IPS-NIHi7 (cell line): ENCODE measurements at regions not wholly inside any gene's neighbourhood (a gene's known extent, or its start where the extent isn't known, plus 50 kb on each side); places are given as distances from the start of the nearest gene placed in this dataset.
A peak's percentile ranks its signal among the peaks of the same experiment; 100 is the strongest.

Experiments
- DNase-seq: peaks from one replicate; pipeline ENCODE4 v3.0.0; 2012; ENCODE audit warnings: mixed read lengths; ENCODE audit errors: extremely low spot score

GRCh38 chr15:69947394-69947793, 150.3 kb downstream of the TLE3 start:
- no peak for DNase-seq

GRCh38 chr15:69949485-69949884, 148.2 kb downstream of the TLE3 start:
- DNase-seq: no peak

GRCh38 chr15:69951256-69951897, 146.3 kb downstream of the TLE3 start:
- no peak for DNase-seq

GRCh38 chr15:69951898-69952555, 145.7 kb downstream of the TLE3 start:
- no peak for DNase-seq

GRCh38 chr15:69953051-69953450, 144.7 kb downstream of the TLE3 start:
- DNase-seq: no peak

- no peak for DNase-seq
These were observed 143.9 kb downstream of the TLE3 start for GRCh38 chr15:69953816-69954215.

- DNase-seq: no peak
These were observed 143.1 kb downstream of the TLE3 start for GRCh38 chr15:69954666-69955065.

- no peak for DNase-seq
These were observed 142.3 kb downstream of the TLE3 start for GRCh38 chr15:69955240-69955894.

GRCh38 chr15:69956417-69956816, 141.3 kb downstream of the TLE3 start:
- DNase-seq: no peak

- DNase-seq: no peak
These were observed 140.5 kb downstream of the TLE3 start for GRCh38 chr15:69957175-69957574.

- DNase-seq: peak; percentile 55
These were observed 139.1 kb downstream of the TLE3 start for GRCh38 chr15:69958496-69959084.

- no peak for DNase-seq
These were observed 135.2 kb downstream of the TLE3 start for GRCh38 chr15:69962561-69962960.

GRCh38 chr15:69963385-69963784, 134.3 kb downstream of the TLE3 start:
- no peak for DNase-seq

GRCh38 chr15:69971771-69972170, 125.9 kb downstream of the TLE3 start:
- no peak for DNase-seq

GRCh38 chr15:69972436-69972835, 125.3 kb downstream of the TLE3 start:
- no peak for DNase-seq

- DNase-seq: peak; percentile 84
These were observed 124.5 kb downstream of the TLE3 start for GRCh38 chr15:69973102-69973714.

GRCh38 chr15:69973880-69974279, 123.8 kb downstream of the TLE3 start:
- no peak for DNase-seq

GRCh38 chr15:69974321-69974720, 123.4 kb downstream of the TLE3 start:
- DNase-seq: no peak

GRCh38 chr15:69976366-69976994, 121.2 kb downstream of the TLE3 start:
- DNase-seq: peak; percentile 74

GRCh38 chr15:69978603-69979002, 119.1 kb downstream of the TLE3 start:
- DNase-seq: no peak

GRCh38 chr15:69979262-69979661, 118.5 kb downstream of the TLE3 start:
- DNase-seq: peak; percentile 53

GRCh38 chr15:69979783-69980182, 117.9 kb downstream of the TLE3 start:
- no peak for DNase-seq
